GM12878 (cell line): ENCODE measurements at regions not wholly inside any gene's neighbourhood (a gene's known extent, or its start where the extent isn't known, plus 50 kb on each side); places are given as distances from the start of the nearest gene placed in this dataset.

Experiments
- ATAC-seq: fragments of 200-7000 bp; cut with Tn5 transposase; 3 replicates; pipeline ENCODE4 v1.9.1; 2020; ENCODE audit warnings: mild to moderate bottlenecking, moderate library complexity
- BruUV-seq: library from RNA; stranded (reverse); fragments of 400-500 nt; replicated peaks from 2 replicates; lab custom pipeline; 2021; lab: Mats Ljungman, UMichigan
- CTCF ChIA-PET: fragments of 300-600 bp; sonication (Branson Sonifier 250); formaldehyde crosslinking; extraction: SDS; loops from one replicate; lab custom pipeline; 2021; ENCODE audit warnings: inconsistent platforms; lab: Yijun Ruan, JAX
- POLR2A ChIA-PET: fragments of 350-600 bp; formaldehyde crosslinking; extraction: SDS; loops from one replicate; lab custom pipeline; 2021; ENCODE audit warnings: inconsistent platforms; lab: Charles Lee
- RAD21 ChIA-PET: fragments of 300-600 bp; sonication (Branson Sonifier 250); formaldehyde crosslinking; loops from one replicate; lab custom pipeline; 2023; ENCODE audit warnings: antibody characterized with exemption; ENCODE audit not compliant: unreplicated experiment; lab: Charles Lee
- SMC1A ChIA-PET: fragments of 300-600 bp; sonication (Branson Sonifier 250); formaldehyde crosslinking; loops from one replicate; lab custom pipeline; 2023; ENCODE audit not compliant: unreplicated experiment, uncharacterized antibody; lab: Charles Lee
- DNase-seq: peaks from one replicate; pipeline ENCODE4 v3.0.0-alpha.2; 2011; ENCODE audit warnings: low read depth, low spot score
- FAIRE-seq: peaks from 3 replicates; lab custom pipeline; 2011; peaks lifted over from hg19 to GRCh38; lab: Jason Lieb, UNC
- H2AFZ ChIP-seq: 2 replicates; pipeline ENCODE4 v1.6.0; 2011; ENCODE audit warnings: low read depth, low read length, control low read depth; ENCODE audit not compliant: control insufficient read depth
- H3K27ac ChIP-seq: 2 replicates; pipeline ENCODE4 v1.5.1; 2011; ENCODE audit warnings: control low read depth; ENCODE audit not compliant: control insufficient read depth, insufficient read depth
- H3K27me3 ChIP-seq, 2 experiments: replicated peaks in 1 of 2; 2 replicates each; pipeline versions ENCODE4 v1.6.0 to v1.6.1; 2011; ENCODE audit warnings: low read length in 1 of 2; ENCODE audit not compliant: control insufficient read depth in 2 of 2, insufficient read depth in 2 of 2
- H3K36me3 ChIP-seq, 2 experiments: 2 replicates each; pipeline ENCODE4 v1.5.1; 2011; ENCODE audit warnings: low read length in 1 of 2; ENCODE audit not compliant: control insufficient read depth in 2 of 2, insufficient read depth in 2 of 2
- H3K4me1 ChIP-seq: 2 replicates; pipeline ENCODE4 v1.6.1; 2011; ENCODE audit warnings: mild to moderate bottlenecking, low read length, moderate library complexity, mixed read lengths; ENCODE audit not compliant: control insufficient read depth, insufficient read depth
- H3K4me2 ChIP-seq: 2 replicates; pipeline ENCODE4 v1.6.0; 2011; ENCODE audit warnings: control low read depth; ENCODE audit not compliant: control insufficient read depth, insufficient read depth
- H3K4me3 ChIP-seq: fragments of 200-600 bp; sonication (generic); 2 replicates; pipeline ENCODE4 v1.5.1; 2016
- H3K79me2 ChIP-seq: 2 replicates; pipeline ENCODE4 v1.6.0; 2011; ENCODE audit warnings: low read length; ENCODE audit not compliant: control insufficient read depth, insufficient read depth
- H3K9ac ChIP-seq: 2 replicates; pipeline ENCODE4 v1.8.0; 2011; ENCODE audit warnings: low read length, control low read depth, mixed read lengths; ENCODE audit not compliant: control insufficient read depth, insufficient read depth
- H3K9me3 ChIP-seq: replicated peaks from 3 replicates; pipeline ENCODE4 v1.5.1; 2011; ENCODE audit warnings: mild to moderate bottlenecking, low read length; ENCODE audit not compliant: control insufficient read depth, insufficient read depth
- H4K20me1 ChIP-seq: 2 replicates; pipeline ENCODE4 v1.6.0; 2011; ENCODE audit not compliant: control insufficient read depth, insufficient read depth
- BACH1 ChIP-seq: fragments of 450-650 bp; IDR thresholded peaks from 2 replicates; pipeline ENCODE4 v1.6.1; 2017; ENCODE audit warnings: mild to moderate bottlenecking, borderline replicate concordance
- BHLHE40 ChIP-seq, 2 experiments: fragments of 450-650 bp in 1 of 2; IDR thresholded peaks; 2 replicates each; pipeline ENCODE4 v1.6.1; 2011 to 2017; ENCODE audit warnings: low read depth in 2 of 2, borderline replicate concordance in 1 of 2, improper control_type of control experiment in 1 of 2, low read length in 1 of 2, mild to moderate bottlenecking in 1 of 2
- CBX3 ChIP-seq: fragments of 200-600 bp; sonication (generic); IDR thresholded peaks from 2 replicates; pipeline ENCODE4 v1.6.1; 2016; ENCODE audit warnings: low read depth, borderline replicate concordance
- CBX5 ChIP-seq: sonication (generic); IDR thresholded peaks from 2 replicates; pipeline ENCODE4 v1.6.1; 2016; ENCODE audit warnings: low read depth, moderate library complexity, mild to moderate bottlenecking, inconsistent platforms
- CHD1 ChIP-seq: IDR thresholded peaks from 2 replicates; pipeline ENCODE4 v1.6.1; 2012; ENCODE audit warnings: low read depth, low read length, improper control_type of control experiment
- E4F1 ChIP-seq: fragments of 450-650 bp; IDR thresholded peaks from 2 replicates; pipeline ENCODE4 v1.6.1; 2018; ENCODE audit warnings: borderline replicate concordance, mild to moderate bottlenecking; ENCODE audit not compliant: partially characterized antibody
- ETV6 ChIP-seq, 2 experiments: fragments of 450-650 bp in 1 of 2; IDR thresholded peaks in 1 of 2; conservative IDR thresholded peaks in 1 of 2; 2 replicates each; pipeline ENCODE4 v1.6.1; 2014; ENCODE audit warnings: antibody characterized with exemption in 1 of 2, borderline replicate concordance in 1 of 2, low read depth in 1 of 2, mild to moderate bottlenecking in 1 of 2, moderate library complexity in 1 of 2
- HCFC1 ChIP-seq: fragments of 150-350 bp; IDR thresholded peaks from 2 replicates; pipeline ENCODE4 v1.6.1; 2014; ENCODE audit warnings: low read length
- MTA2 ChIP-seq: fragments of 450-650 bp; IDR thresholded peaks from 2 replicates; pipeline ENCODE4 v1.6.1; 2016; ENCODE audit warnings: low read depth, mild to moderate bottlenecking, moderate library complexity
- NBN ChIP-seq: fragments of 450-650 bp; IDR thresholded peaks from 2 replicates; pipeline ENCODE4 v1.6.1; 2016
- PAX5 ChIP-seq: IDR thresholded peaks from 2 replicates; pipeline ENCODE4 v1.6.1; 2011; ENCODE audit warnings: low read depth, low read length, borderline replicate concordance
- SMC3 ChIP-seq: IDR thresholded peaks from 2 replicates; pipeline ENCODE4 v1.6.1; 2011; ENCODE audit warnings: low read length, improper control_type of control experiment, borderline replicate concordance
- SREBF1 ChIP-seq: IDR thresholded peaks from 2 replicates; pipeline ENCODE4 v1.6.1; 2012; ENCODE audit warnings: mild to moderate bottlenecking, low read length
- ZNF24 ChIP-seq: fragments of 450-650 bp; IDR thresholded peaks from 2 replicates; pipeline ENCODE4 v1.6.1; 2017; ENCODE audit warnings: antibody characterized with exemption, mild to moderate bottlenecking
- WGBS: methylation state at CpG from one replicate; pipeline ENCODE4 v1.1.6; 2016; ENCODE audit warnings: low lambda C conversion rate; ENCODE audit not compliant: insufficient replicate concordance, insufficient coverage; ENCODE audit errors: missing lambda C conversion rate; 5-methylcytosine and 5-hydroxymethylcytosine counted together
- in situ Hi-C: fragments of 300-500 bp; cut with MboI; formaldehyde crosslinking; loops from 9 replicates; pipeline ENCODE4 v1.14.3; 2018; ENCODE audit warnings: mixed read lengths
- intact Hi-C: fragments of 100-400 bp; cut with micrococcal nuclease; formaldehyde crosslinking; loops from one replicate; pipeline ENCODE4 v1.14.2; 2022; ENCODE audit not compliant: unreplicated experiment
- TF ChIP-seq, protein P1 (sequence below): fragments of 450-650 bp; IDR thresholded peaks from 2 replicates; pipeline ENCODE4 v1.6.1; 2016; ENCODE audit warnings: mild to moderate bottlenecking
- TF ChIP-seq, protein P2 (sequence below), 3 experiments: IDR thresholded peaks in 2 of 3; conservative IDR thresholded peaks in 1 of 3; 2 replicates each; pipeline ENCODE4 v1.5.1; 2011; ENCODE audit warnings: low read depth in 3 of 3, low read length in 3 of 3, mild to moderate bottlenecking in 3 of 3, control low read depth in 2 of 3, moderate library complexity in 2 of 3, inconsistent platforms in 1 of 3, mixed read lengths in 1 of 3; ENCODE audit not compliant: control insufficient read depth in 2 of 3, insufficient read depth in 1 of 3; ENCODE audit errors: extremely low read depth in 1 of 3
- TF ChIP-seq, protein P3 (sequence below): IDR thresholded peaks from 2 replicates; pipeline ENCODE4 v1.6.1; 2012; ENCODE audit warnings: low read depth, low read length, improper control_type of control experiment
- TF ChIP-seq, protein P4 (sequence below): fragments of 450-650 bp; IDR thresholded peaks from 2 replicates; pipeline ENCODE4 v1.6.1; 2014; ENCODE audit warnings: mild to moderate bottlenecking

GRCh38 chr13:104871456-104871855, 1664.0 kb downstream of the EFNB2 start:
- no peak for TF ChIP-seq MTA2
- TF ChIP-seq ETV6 (conservative IDR thresholded peaks at IDR 0.05 in 1 of 2, IDR thresholded peaks at IDR 0.05 in 1 of 2; ENCODE audit: borderline replicate concordance in 1 of 2, low read depth in 1 of 2): no peak
- no peak for TF ChIP-seq E4F1
- TF ChIP-seq NBN: no peak
- TF ChIP-seq, protein P1, sequence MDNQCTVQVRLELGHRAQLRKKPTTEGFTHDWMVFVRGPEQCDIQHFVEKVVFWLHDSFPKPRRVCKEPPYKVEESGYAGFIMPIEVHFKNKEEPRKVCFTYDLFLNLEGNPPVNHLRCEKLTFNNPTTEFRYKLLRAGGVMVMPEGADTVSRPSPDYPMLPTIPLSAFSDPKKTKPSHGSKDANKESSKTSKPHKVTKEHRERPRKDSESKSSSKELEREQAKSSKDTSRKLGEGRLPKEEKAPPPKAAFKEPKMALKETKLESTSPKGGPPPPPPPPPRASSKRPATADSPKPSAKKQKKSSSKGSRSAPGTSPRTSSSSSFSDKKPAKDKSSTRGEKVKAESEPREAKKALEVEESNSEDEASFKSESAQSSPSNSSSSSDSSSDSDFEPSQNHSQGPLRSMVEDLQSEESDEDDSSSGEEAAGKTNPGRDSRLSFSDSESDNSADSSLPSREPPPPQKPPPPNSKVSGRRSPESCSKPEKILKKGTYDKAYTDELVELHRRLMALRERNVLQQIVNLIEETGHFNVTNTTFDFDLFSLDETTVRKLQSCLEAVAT: no peak
- no peak for TF ChIP-seq BACH1
- no peak for TF ChIP-seq SMC3
- TF ChIP-seq, protein P2, sequence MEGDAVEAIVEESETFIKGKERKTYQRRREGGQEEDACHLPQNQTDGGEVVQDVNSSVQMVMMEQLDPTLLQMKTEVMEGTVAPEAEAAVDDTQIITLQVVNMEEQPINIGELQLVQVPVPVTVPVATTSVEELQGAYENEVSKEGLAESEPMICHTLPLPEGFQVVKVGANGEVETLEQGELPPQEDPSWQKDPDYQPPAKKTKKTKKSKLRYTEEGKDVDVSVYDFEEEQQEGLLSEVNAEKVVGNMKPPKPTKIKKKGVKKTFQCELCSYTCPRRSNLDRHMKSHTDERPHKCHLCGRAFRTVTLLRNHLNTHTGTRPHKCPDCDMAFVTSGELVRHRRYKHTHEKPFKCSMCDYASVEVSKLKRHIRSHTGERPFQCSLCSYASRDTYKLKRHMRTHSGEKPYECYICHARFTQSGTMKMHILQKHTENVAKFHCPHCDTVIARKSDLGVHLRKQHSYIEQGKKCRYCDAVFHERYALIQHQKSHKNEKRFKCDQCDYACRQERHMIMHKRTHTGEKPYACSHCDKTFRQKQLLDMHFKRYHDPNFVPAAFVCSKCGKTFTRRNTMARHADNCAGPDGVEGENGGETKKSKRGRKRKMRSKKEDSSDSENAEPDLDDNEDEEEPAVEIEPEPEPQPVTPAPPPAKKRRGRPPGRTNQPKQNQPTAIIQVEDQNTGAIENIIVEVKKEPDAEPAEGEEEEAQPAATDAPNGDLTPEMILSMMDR (IDR thresholded peaks at IDR 0.05 in 2 of 3, conservative IDR thresholded peaks at IDR 0.05 in 1 of 3; ENCODE audit: control insufficient read depth in 2 of 3, extremely low read depth in 1 of 3, insufficient read depth in 1 of 3, low read depth in 3 of 3, low read length in 3 of 3): no peak
- TF ChIP-seq SREBF1: no peak
- TF ChIP-seq PAX5: no peak
- no peak for TF ChIP-seq CBX3
- TF ChIP-seq, protein P3, sequence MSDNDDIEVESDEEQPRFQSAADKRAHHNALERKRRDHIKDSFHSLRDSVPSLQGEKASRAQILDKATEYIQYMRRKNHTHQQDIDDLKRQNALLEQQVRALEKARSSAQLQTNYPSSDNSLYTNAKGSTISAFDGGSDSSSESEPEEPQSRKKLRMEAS: no peak
- no peak for TF ChIP-seq HCFC1
- TF ChIP-seq ZNF24: no peak
- TF ChIP-seq, protein P4, sequence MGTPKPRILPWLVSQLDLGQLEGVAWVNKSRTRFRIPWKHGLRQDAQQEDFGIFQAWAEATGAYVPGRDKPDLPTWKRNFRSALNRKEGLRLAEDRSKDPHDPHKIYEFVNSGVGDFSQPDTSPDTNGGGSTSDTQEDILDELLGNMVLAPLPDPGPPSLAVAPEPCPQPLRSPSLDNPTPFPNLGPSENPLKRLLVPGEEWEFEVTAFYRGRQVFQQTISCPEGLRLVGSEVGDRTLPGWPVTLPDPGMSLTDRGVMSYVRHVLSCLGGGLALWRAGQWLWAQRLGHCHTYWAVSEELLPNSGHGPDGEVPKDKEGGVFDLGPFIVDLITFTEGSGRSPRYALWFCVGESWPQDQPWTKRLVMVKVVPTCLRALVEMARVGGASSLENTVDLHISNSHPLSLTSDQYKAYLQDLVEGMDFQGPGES: no peak
- TF ChIP-seq BHLHE40 (IDR thresholded peaks at IDR 0.05; ENCODE audit: borderline replicate concordance in 1 of 2, low read depth in 2 of 2, low read length in 1 of 2): no peak
- TF ChIP-seq CBX5: no peak
- TF ChIP-seq CHD1: no peak
- TF ChIP-seq, all 136 proteins: peak for 0
- ChIA-PET CTCF (no interaction called here), POLR2A (no interaction called here), SMC1A (interaction anchor here (0.7 kb wide), 2 partner anchors 177 to 388 kb away, joined by 3 read pairs; no protein-coding TSS in a partner anchor), RAD21 (no interaction called here)
- Histone ChIP-seq H3K27me3 (no peaks in the 10 kb centered on the region), H3K27ac (no peak overlapping the region), H2AFZ (no peak overlapping the region), H3K4me3 (no peak overlapping the region), H3K36me3 (no peaks in the 10 kb centered on the region), H3K9me3 (no peaks in the 10 kb centered on the region; the same call in 2 of the 3 replicates), H4K20me1 (no peaks in the 10 kb centered on the region), H3K79me2 (no peaks in the 10 kb centered on the region), H3K4me2 (no peak overlapping the region), H3K9ac (no peak overlapping the region), H3K4me1 (no peaks in the 10 kb centered on the region)
- no TSS peak for BruUV-seq
- FAIRE-seq: no peak
- no peak for DNase-seq
- intact Hi-C loops: no loop called here
- WGBS: 37% methylated on average over 3 of the region's 3 CpGs
- in situ Hi-C loops: no loop called here
- no peak for ATAC-seq
